ENCODE measurements at regions not wholly inside any gene's neighbourhood (a gene's known extent, or its start where the extent isn't known, plus 50 kb on each side); places are given as distances from the start of the nearest gene placed in this dataset.

- no peak overlapping the region for H3K27ac ChIP-seq
- TF ChIP-seq, protein P1, sequence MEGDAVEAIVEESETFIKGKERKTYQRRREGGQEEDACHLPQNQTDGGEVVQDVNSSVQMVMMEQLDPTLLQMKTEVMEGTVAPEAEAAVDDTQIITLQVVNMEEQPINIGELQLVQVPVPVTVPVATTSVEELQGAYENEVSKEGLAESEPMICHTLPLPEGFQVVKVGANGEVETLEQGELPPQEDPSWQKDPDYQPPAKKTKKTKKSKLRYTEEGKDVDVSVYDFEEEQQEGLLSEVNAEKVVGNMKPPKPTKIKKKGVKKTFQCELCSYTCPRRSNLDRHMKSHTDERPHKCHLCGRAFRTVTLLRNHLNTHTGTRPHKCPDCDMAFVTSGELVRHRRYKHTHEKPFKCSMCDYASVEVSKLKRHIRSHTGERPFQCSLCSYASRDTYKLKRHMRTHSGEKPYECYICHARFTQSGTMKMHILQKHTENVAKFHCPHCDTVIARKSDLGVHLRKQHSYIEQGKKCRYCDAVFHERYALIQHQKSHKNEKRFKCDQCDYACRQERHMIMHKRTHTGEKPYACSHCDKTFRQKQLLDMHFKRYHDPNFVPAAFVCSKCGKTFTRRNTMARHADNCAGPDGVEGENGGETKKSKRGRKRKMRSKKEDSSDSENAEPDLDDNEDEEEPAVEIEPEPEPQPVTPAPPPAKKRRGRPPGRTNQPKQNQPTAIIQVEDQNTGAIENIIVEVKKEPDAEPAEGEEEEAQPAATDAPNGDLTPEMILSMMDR (conservative IDR thresholded peaks at IDR 0.05; ENCODE audit: low read depth), result no peak
- DNase-seq (ENCODE audit: low spot score), result no peak
- ChIA-PET CTCF (no interaction called here), POLR2A (ENCODE audit: low non-redundant PET) (no interaction called here)
Measured at GRCh38 chr15:39461536-39462130, 119.2 kb upstream of the THBS1 start.

- ChIA-PET CTCF (interaction anchor here (0.6 kb wide), 1 partner anchor 290 kb away, joined by 6 read pairs; no protein-coding TSS in a partner anchor), POLR2A (ENCODE audit: low non-redundant PET) (no interaction called here)
- DNase-seq (ENCODE audit: low spot score), result no peak
- H3K27ac ChIP-seq, result no peak overlapping the region
- TF ChIP-seq, protein P1 (conservative IDR thresholded peaks at IDR 0.05; ENCODE audit: low read depth), result no peak
Measured at GRCh38 chr15:39462691-39463090, 118.2 kb upstream of the THBS1 start.

DNA sequence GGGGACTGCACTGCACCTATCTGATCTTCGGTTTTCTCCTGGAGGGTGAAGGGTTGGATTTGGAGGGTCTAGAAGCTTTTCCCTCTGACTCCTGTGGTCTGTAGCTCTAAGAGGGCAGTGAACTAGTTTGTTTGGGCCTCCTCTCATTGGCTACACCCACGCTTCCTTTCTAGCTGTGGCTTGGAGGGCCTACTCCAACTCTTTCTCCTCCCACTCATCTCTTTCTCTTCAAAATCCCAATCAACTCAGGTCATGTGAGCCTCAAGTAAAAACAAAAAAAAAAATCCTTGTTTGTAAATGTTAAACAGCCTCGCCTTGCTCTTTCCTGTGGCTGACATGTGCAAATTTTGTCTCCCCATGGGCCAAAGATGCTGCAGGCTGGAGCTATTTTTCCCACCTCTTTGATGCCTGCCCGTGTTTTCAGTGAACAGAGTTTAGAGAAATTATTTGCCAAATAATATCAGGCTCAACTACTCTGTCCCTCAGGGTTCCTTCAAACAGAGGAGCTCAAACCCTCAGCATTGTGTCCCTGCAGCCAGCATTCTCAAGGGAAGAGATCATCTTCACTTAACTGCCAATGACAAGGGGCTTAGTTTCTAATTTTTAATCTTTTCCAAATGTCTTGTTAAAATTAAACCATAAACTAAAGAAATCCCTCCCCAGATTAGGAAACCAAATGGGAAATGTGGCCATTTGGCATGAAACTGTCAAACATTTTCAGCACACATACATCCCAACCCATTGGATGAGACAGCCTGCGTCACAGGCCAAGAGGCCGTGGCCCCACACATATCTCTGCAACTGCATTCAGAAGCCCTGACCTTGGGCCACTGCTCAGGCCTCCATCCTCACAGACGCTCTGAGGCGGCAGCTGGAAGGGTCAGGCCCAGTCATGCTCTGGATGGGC, 114.8 kb upstream of the THBS1 start:
- ChIA-PET CTCF (no interaction called here), POLR2A (ENCODE audit: low non-redundant PET) (no interaction called here)
- no peak for DNase-seq (ENCODE audit: low spot score)
- TF ChIP-seq, protein P1 (conservative IDR thresholded peaks at IDR 0.05; ENCODE audit: low read depth), result no peak
- no peak overlapping the region for H3K27ac ChIP-seq

- DNase-seq (ENCODE audit: low spot score), result no peak
- no peak overlapping the region for H3K27ac ChIP-seq
- POLR2A ChIA-PET (ENCODE audit: low non-redundant PET), result no interaction called here
- TF ChIP-seq, protein P1 (conservative IDR thresholded peaks at IDR 0.05; ENCODE audit: low read depth), result no peak
- CTCF ChIA-PET, result no interaction called here
Measured at GRCh38 chr15:39466750-39467105, 114.2 kb upstream of the THBS1 start.

- TF ChIP-seq, protein P1 (conservative IDR thresholded peaks at IDR 0.05; ENCODE audit: low read depth), result no peak
- H3K27ac ChIP-seq, result no peak overlapping the region
- CTCF ChIA-PET, result no interaction called here
- DNase-seq (ENCODE audit: low spot score), result no peak
- POLR2A ChIA-PET (ENCODE audit: low non-redundant PET), result no interaction called here
Measured at GRCh38 chr15:39468331-39468730, 112.5 kb upstream of the THBS1 start.

DNA sequence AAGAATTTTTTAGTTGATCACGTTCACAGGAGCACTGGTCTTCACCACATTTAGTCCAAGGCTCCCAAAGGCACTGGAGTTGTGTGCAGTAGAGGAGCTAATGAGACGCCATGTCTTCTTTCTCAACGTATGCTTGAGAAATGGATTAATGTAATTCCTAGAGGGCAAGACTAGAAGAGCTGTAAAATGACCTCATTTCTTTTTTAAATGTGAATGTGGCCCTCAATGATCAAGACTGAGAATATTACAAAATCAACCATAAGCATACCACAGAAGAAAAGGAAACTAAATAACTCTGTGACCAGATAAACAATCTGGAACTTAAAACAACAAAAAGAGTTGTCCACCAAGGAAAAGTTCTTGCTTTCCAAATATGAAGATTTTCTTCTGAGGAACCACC, 112.1 kb upstream of the THBS1 start:
- ChIA-PET CTCF (no interaction called here), POLR2A (ENCODE audit: low non-redundant PET) (no interaction called here)
- H3K27ac ChIP-seq, result no peak overlapping the region
- TF ChIP-seq, protein P1 (conservative IDR thresholded peaks at IDR 0.05; ENCODE audit: low read depth), result no peak
- no peak for DNase-seq (ENCODE audit: low spot score)

Measured in RWPE1 (cell line).